Vagina (tissue), 2 donors: ENCODE measurements at regions not wholly inside any gene's neighbourhood (a gene's known extent, or its start where the extent isn't known, plus 50 kb on each side); places are given as distances from the start of the nearest gene placed in this dataset.

Experiments
- POLR2A ChIP-seq, 2 donors: fragments of 450-650 bp; IDR thresholded peaks; one replicate each; pipeline ENCODE4 v1.6.1; 2017; ENCODE audit warnings: antibody characterized with exemption in 2 of 2, mild to moderate bottlenecking in 2 of 2, moderate library complexity in 2 of 2
- TF ChIP-seq, protein P1 (sequence below), 3 experiments: fragments of 450-650 bp in 2 of 3; fragments of 200-600 bp in 1 of 3; sonication (generic) in 1 of 3; IDR thresholded peaks; one replicate each; pipeline ENCODE4 v1.5.1; 2017 to 2019; ENCODE audit warnings: antibody characterized with exemption in 3 of 3, mild to moderate bottlenecking in 2 of 3, moderate library complexity in 2 of 3

DNA sequence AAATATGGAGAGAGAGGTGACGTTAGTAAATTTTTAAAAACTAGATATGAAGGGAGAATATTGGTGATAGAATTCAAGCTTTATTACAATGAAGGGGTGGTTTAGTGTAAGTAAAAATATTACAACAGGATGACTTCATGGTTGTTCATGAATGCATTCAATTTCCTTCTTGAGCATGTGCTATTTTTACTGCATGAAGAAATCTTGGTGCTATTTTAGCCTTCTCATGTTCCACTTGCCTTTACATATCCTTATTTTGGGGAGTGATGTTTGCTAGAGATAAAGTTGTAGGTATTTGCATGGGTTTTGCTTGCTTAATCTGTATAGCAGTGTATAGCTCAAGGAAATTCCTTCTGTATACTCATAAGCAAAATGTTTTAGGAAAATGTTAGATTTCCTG, 195.0 kb upstream of the MMADHC start:
- TF ChIP-seq, protein P1, sequence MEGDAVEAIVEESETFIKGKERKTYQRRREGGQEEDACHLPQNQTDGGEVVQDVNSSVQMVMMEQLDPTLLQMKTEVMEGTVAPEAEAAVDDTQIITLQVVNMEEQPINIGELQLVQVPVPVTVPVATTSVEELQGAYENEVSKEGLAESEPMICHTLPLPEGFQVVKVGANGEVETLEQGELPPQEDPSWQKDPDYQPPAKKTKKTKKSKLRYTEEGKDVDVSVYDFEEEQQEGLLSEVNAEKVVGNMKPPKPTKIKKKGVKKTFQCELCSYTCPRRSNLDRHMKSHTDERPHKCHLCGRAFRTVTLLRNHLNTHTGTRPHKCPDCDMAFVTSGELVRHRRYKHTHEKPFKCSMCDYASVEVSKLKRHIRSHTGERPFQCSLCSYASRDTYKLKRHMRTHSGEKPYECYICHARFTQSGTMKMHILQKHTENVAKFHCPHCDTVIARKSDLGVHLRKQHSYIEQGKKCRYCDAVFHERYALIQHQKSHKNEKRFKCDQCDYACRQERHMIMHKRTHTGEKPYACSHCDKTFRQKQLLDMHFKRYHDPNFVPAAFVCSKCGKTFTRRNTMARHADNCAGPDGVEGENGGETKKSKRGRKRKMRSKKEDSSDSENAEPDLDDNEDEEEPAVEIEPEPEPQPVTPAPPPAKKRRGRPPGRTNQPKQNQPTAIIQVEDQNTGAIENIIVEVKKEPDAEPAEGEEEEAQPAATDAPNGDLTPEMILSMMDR (IDR thresholded peaks at IDR 0.05) = no peak
- TF ChIP-seq POLR2A (IDR thresholded peaks at IDR 0.05) = no peak
